HG03442 (cell line): ENCODE measurements at regions not wholly inside any gene's neighbourhood (a gene's known extent, or its start where the extent isn't known, plus 50 kb on each side); places are given as distances from the start of the nearest gene placed in this dataset.
A peak's percentile ranks its signal among the peaks of the same experiment; 100 is the strongest.
"Not testable (repeated sequence)": the region's sequence is repeated elsewhere in the genome, so short reads cannot be mapped to it uniquely, and the experiment has no call there.

Experiments
- ATAC-seq: cut with Tn5 transposase; IDR thresholded peaks from one replicate; pipeline ENCODE4 v1.9.1; 2021; ENCODE audit warnings: mild to moderate bottlenecking, moderate library complexity; ENCODE audit not compliant: unreplicated experiment

DNA sequence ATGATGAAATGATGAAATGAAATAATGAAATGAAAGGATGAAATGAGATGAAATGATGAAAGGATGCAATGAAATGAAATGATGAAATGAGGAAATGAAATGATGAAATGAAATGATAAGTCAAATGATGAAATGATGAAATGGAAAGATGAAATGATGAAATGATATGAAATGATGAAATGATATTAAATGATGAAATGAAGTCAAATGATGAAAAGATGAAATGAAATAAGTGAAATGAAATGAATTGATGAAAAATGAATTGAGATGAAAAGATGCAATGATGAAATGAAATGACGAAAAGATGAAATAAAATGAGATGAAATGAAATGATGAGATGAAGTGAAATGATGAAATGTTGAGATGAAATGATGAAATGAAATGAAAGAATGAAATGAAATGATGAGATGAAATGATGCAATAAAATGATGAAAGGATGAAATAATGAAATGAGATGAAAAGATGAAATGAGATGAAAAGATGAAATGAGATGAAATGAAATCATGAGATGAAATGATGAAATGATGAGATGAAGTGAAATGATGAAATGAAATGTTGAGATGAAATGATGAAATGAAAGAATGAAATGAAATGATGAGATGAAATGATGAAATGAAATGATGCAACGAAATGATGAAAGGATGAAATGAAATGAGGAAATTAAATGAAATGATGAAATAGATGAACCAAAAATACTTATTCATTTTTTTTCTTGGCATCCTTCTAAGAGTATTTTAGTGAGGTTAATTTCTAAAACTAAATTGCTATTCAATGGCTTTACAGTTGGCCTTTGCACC is 139.8 kb upstream of the ERV3-1 start:
- ATAC-seq = not testable (repeated sequence)

DNA sequence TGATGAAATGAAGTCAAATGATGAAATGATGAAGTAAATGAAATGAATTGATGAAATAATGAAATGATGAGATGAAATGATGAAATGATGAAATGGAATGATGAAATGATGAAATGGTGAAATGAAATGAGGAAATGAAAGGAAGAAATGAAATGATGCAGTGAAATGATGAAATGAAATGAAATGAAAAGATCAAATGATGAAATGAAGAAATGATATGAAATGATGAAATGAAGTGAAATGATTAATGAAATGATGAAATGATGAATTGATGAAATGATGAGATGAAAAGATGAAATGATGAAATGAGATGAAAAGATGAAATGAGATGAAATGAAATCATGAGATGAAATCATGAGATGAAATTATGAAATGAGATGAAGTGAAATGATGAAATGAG is 139.2 kb upstream of the ERV3-1 start:
- not testable (repeated sequence) for ATAC-seq

DNA sequence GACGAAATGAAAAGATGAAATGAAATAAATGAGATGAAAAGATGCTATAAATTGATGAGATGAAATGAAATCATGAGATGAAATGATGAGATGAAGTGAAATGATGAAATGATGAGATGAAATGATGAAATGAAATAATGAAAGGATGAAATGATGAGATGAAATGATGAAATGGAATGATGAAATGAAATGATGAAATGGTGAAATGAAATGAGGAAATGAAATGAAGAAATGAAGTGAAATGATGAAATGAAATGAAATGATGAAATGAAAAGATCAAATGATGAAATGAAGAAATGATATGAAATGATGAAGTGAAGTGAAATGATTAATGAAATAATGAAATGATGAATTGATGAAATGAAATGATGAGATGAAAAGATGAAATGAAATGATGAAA is 138.5 kb upstream of the ERV3-1 start:
- not testable (repeated sequence) for ATAC-seq

DNA sequence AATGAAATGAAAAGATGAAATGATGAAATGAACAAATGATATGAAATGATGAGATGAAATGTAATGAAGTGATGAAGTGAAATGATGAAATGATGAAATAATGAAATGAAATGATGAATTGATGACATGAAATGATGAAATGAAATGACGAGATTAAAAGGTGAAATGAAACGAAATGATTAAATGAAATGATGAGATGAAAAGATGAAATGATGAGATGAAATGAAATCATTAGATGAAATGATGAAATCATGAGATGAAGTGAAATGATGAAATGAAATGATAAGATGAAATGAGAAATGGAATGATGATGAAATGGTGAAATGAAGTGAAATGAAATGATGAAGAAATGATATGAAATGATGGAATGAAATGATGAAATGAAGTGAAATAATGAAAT is 138.1 kb upstream of the ERV3-1 start:
- ATAC-seq = not testable (repeated sequence)

DNA sequence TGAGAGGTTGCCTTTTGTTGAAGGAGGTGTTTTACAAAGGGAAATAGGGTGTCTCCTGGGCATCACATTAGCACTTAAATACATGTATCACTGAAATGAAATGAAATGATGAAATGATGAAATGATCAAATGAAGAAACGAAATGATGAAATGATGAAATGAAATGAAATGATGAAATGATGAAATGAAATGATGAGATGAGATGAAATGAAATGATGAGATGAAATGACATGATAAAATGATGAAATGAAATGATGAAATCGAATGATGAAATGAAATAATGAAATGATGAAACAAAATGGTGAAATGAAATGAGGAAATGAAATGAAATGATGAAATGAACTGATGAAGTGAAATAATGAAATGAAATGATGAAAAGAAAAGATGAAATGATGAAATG is 137.6 kb upstream of the ERV3-1 start:
- ATAC-seq = not testable (repeated sequence)

DNA sequence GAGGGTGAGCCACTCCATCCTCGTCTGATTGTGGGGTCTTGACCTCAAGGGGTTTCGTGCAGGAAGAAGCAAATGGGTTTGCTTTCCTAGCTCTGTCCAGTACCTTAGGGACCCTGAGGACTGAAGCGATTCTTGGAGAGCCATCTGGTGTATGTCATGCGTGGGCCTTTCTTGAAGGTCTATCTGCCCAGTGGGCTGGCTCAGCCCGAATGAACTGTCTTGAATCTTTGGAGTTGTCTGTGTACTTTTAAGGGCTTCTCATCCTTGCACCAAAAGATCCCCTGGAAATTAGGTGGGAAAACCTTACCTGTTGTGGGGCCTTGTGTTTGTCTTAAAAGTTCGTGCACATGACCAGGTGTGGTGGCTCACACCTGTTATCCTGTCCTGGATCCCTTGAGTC is 135.4 kb upstream of the ERV3-1 start:
- not testable (repeated sequence) for ATAC-seq

DNA sequence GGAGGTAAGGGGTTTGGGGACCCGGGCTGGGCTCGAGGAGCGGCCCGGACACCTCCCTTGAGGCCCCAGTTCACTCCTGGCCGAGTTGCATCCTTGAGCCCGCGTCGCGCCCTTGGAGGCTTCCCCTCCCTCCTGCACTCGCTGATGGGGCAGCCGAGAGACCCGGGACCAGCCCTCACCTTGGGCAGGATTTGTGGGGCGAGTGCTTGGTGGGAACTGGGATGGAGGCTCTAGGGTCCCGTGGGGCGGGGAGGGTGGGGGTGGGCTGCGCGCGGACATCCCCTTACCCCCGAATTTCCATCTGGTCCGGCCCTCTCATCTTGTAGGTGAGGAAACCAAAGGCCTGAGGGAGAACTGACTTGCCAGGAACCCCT is 134.9 kb upstream of the ERV3-1 start:
- not testable (repeated sequence) for ATAC-seq

DNA sequence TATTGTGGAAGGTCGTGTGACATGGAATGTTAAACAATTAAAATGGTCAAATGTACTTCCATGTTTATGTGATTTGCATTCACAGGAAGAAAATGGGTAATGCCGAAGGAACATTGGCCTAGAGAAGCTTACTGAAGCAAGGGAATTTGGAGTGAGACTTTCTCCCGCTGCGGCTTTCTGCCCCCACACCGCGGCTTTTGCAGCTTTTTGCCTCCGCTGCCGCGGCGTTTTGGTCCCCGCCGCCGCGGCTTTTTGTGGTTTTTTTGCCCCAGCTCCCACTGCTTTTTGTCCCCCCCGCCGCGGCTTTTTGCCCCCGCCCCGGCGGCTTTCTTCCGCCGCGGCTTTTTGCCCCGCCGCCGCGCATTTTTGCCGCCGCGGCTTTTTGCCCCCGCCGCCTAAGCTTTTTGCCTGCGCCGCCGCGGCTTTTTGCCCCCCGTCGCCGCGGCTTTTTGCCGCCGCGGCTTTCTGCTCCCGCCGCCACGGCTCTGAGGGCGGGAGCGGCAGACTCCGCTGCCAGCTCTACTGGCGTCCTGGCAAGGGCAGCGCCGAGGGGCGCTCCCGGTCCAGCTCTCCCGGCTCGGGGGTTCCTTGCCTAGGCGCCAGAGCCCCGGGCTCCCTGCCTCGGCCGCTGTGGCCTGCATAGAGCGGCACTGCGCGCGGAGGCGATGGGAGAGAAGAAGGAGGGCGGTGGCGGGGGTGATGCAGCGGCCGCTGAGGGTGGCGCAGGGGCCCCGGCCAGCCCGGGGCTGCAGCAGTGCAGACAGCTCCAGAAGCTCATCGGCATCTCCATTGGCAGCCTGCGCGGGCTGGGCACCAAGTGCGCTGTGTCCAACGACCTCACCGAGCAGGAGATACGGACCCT is 134.3 kb upstream of the ERV3-1 start:
- ATAC-seq = not testable (repeated sequence)

DNA sequence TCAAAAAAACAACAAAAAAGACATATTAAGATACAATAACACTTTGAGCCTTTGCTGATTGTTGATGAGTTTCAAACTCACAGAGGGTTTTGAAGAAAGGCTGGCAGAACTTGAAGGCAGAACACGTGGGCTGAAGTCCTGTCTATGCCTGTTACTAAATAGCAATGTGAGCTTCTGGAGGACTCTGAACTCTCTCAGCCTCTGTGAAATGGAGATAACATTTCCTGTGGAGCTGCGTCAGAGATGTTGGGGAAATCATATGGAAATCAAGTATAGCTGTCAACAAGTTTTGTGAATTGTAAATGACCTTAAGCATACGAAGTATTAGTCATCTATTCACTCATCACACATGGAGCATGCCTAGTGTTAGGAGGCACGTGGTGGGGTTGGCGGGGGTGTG is 130.4 kb upstream of the ERV3-1 start:
- not testable (repeated sequence) for ATAC-seq

DNA sequence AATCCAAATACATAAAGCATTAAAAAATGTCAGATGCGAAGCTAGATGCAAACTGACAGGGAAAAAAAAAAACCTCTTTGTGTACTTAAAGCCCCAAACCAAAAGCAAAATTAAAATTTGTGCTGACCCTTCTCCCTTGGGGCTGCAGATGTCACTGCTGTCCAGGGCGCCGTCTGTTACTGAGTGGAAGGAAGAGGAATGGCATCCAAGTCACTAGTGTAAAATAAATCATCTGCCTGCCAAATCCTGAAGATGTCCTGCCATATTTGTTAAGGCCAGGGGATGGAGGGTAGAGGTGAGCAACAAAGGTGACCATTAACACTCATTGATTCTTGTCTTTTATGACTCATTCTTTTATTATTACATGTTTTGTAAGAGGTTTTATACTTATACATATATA is 126.6 kb upstream of the ERV3-1 start:
- not testable (repeated sequence) for ATAC-seq

DNA sequence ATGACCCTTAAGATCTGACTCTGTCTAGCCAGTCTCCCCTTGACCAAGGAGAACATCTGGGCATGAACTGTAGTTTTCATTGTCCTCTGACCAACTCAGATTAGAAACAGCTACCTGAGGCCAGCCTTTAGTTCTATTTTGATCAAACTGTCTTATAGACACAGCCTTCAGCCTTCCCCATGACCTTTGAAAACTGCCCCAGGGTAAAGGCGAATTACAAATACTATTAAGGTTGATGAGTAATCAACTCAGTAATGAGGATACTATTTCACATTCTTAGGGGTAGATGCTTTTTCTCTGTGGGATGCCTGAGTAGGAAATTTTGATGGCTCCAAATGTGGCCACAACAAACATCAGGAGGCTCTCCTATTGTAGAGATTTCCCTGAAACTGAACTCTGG is 125.8 kb upstream of the ERV3-1 start:
- ATAC-seq = not testable (repeated sequence)

DNA sequence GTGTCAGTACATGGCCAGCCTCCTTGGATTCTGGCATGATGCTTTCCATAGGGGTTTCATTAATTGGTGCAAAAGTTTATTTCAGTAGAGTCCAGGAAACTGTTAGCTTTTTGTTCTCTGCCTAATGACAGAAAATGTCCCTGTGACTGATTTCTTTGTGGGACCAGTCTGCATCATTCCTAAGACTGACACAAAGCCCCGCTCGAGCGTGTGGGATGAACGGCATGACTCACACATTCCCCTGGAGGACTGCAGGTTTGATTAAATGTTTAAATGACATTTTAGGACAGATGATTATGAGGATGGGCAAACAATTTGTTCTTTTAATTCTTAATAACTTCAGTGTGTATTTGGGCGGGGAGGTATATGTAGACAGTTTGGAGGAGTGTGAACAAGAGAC is 120.9 kb upstream of the ERV3-1 start:
- ATAC-seq = not testable (repeated sequence)

DNA sequence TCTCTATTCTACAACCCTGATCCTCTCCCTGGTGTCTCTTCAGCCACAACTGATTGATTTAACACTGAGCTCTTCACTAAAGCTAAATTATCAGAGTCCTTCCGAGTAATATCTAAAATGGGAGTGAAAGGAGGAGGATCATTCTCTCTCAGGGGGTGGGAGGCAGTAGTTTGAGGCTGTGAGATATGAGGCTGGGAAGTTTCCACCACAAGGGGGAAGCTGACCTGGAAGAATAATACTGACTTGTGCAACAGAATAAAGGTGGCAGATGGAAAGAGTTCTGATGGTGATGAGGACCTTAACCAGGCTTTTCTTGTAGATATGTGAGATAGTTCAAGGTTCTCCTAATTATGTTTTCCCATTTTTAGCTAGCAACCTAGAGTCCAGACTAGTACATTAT is 118.1 kb upstream of the ERV3-1 start:
- not testable (repeated sequence) for ATAC-seq

DNA sequence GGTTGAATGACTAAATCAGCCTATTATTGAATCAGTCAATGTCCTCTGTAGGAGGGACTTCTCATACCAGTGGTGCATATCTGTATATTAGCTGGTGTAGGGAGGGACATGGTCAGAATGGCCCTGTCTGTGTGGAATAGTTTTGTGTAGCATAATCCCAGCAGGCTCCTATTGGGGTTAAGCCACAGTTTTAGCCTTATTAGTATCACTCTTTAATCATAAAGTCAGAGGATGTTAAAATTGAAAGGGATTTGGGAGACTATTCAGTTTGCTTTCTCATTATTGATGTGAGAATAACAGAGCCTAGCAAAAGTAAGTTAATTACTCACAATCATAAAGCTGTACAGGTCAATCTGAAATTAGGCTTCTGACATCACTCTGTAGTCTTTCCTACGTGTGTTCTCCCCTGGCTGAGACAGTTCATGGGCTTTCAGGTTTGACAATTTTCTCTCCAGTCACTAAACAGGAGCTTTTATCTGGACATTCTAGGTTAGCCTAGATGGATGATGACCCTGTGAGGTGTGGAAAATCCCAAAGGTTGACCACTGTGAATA is 99.2 kb upstream of the ERV3-1 start:
- ATAC-seq = not testable (repeated sequence)

DNA sequence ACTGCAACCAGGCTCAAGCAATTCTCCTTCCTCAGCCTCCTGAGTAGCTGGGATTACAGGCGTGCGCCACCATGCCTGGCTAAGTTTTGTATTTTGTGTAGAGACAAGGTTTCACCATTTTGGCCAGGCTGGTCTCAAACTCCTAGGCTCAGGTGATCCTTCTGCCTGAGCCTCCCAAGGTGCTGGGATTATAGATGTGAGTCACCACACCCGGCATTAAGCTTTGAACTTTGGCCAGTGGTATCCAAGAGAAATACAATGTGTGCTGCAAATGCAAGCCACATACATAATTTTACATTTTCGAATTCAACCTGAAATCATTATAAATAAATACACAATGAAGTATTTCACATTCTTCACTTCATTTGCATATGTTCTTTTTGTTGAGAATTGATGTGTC is 94.0 kb upstream of the ERV3-1 start:
- ATAC-seq = not testable (repeated sequence)

DNA sequence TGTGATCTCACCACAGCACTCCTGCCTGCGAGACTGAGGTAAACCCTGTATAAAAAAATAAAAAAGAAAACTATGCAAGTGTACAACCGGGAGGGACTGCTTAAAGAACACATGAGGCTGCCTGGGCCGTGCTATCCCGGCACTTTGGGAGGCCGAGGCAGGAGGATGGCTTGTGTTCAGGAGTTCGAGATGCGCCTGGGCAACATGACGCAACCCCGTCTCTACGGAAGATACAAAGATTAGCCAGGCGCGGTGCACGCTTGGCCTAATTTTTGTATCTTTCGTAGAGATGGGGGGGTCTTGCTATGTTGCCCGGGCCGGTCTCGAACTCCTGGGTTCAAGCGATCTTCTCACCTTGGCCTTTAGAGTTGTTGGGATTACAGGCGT is 75.2 kb upstream of the ERV3-1 start:
- ATAC-seq = not testable (repeated sequence)

DNA sequence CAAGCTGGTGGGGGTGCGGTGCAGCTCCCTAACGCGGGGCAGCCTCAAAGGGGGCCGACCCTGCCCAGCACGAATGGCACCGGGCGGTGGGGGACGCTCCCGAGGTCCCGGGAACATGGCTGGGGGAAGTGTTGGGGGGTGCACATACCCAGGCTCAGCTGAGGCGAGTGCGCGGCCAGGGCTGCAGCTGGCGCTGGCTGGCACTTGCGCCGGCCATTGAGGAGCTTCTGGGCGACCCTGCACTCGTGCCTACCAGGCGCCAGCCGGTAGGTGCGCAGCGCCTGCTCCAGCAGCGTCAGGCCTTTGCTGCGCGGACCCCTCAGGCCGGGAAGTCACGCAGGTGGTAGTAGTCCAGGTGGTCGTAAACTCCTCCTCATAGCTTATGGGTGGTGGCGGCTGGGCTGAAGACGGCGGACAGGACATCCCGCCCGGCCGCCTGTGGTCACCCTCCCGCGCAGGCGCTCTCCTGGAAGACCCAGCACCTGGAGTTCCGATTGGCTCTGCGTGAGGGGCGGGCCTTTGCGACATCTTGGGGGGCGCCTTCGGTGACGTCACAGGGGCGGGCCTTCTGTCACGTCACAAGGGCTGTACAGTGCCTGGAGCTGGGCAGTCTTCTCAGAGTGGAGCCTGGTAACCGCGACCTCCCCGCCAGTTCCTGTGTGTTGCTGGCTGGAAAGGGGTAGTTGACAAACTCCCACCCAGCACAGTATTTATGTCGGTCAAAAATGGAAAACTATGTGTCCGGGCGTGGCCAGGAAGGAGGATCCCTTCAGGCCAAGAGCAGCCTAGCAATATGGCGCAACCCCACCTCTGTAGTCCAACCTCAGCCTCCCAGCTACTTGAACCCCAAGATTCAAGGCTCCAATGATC is 74.5 kb upstream of the ERV3-1 start:
- peak; percentile 99 for ATAC-seq

DNA sequence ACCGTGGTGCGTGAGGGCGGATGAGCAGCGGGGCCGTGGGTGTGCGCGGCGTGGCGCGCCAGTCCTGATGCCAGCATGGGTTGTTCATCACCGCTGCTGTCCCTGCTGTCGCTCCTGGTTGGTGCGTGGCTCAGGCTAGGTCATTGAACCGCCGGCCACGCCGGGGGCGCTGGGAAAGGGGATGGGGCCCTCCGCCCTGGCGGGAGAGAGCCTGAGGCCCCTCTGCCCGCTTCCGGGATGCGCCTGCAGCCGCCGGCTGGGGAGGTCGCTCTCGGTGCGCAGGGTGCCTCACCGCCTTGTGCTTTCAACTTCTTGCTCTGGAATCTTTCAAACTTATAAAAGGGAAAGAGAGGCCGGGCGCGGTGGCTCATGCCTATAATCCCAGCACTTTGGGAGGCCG is 68.5 kb upstream of the ERV3-1 start:
- ATAC-seq = not testable (repeated sequence)

DNA sequence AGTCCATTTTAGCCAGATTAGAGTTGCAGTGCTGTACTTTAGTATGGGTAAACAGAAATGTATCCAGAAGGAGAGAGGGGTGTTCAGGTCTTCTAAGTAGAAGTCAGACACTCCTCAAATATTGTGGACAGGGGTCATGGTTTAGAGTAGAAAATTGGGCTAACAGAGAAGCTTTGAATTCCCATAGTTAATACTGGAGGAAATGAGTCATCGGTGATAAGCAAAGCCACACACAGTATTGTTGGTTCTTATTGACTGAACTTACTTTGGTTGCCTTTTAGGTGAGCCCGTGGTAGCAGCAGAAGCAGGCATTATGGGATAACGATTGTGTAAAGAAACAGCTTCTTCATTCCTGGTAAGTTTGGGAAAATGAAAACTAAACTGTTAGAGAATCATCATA is 66.7 kb upstream of the ERV3-1 start:
- ATAC-seq = not testable (repeated sequence)

DNA sequence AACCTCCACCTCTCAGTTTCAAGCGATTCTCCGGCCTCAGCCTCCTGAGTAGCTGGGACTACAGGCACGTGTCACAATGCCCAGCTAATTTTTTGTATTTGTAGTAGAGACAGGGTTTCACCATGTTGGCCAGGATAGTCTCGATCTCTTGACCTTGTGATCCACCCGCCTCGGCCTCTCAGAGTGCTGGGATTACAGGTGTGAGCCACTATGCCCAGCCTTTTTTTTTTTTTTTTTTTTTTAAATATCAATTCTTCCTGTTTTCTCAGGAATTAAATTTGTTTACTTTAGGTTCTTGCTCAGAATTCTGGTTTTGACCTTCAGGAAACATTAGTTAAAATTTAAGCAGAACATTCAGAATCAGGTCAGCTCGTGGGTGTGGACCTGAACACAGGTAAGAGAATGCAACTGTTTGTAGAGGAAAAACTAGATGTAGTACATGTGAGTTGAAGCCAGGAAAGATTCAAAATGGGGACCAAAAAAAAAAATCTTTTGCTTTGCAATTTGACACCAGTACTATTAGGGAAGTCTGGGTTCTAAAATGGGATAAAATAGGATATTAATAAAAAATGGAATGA is 65.5 kb upstream of the ERV3-1 start:
- not testable (repeated sequence) for ATAC-seq
